GM23248 (cell line): ENCODE measurements at regions not wholly inside any gene's neighbourhood (a gene's known extent, or its start where the extent isn't known, plus 50 kb on each side); places are given as distances from the start of the nearest gene placed in this dataset.

Source experiments
- EZH2 ChIP-seq: fragments of 200-600 bp; sonication (generic); IDR thresholded peaks from 2 replicates; pipeline ENCODE4 v1.6.1; 2018; ENCODE audit warnings: antibody characterized with exemption, mild to moderate bottlenecking; ENCODE audit not compliant: insufficient read depth, poor library complexity, severe bottlenecking
- EZH2phosphoT487 ChIP-seq: fragments of 200-600 bp; sonication (generic); IDR thresholded peaks from 2 replicates; pipeline ENCODE4 v1.6.1; 2018; ENCODE audit warnings: antibody characterized with exemption, moderate library complexity, mild to moderate bottlenecking, low read depth; ENCODE audit not compliant: insufficient read depth

DNA sequence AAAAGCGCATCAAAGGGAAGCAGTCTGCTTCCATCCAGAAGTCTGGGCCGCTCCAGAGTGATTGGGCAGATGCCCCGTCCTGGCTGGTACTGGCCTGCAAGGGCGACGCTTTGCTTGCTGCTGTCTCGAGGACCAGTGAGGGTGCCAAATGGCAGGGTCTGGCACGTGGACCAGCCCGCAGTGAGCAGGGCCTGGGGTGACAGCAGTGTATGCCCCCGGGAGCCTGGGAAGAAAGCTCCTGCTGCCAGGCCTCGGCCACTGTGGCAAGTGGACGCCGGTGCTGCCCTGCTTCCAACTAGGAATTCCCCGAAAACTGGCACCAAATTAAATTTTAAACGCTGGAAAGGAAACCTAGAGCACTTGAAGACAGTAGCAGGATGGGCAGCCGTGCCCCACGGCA is 357.0 kb upstream of the MKI67 start:
- no peak for TF ChIP-seq EZH2
- TF ChIP-seq EZH2phosphoT487 = no peak
